Psoas muscle (tissue), 7 donors: ENCODE measurements at regions not wholly inside any gene's neighbourhood (a gene's known extent, or its start where the extent isn't known, plus 50 kb on each side); places are given as distances from the start of the nearest gene placed in this dataset.

Experiments
- ATAC-seq, 4 donors: fragments of 200-7000 bp; cut with Tn5 transposase; one replicate each; pipeline ENCODE4 v1.9.1; 2020; ENCODE audit warnings: moderate library complexity in 3 of 4, mild to moderate bottlenecking in 2 of 4
- DNase-seq, 2 donors: peaks; one replicate each; pipeline ENCODE4 v3.0.0-alpha.2; 2020
- H3K27ac ChIP-seq: fragments of 200-600 bp; one replicate; pipeline ENCODE4 v1.8.0; 2022
- H3K27me3 ChIP-seq, 3 donors: fragments of 200-600 bp in 1 of 3; one replicate each; pipeline versions ENCODE4 v1.6.1 to v1.8.0; 2013 to 2022; ENCODE audit warnings: low read length in 2 of 3, mild to moderate bottlenecking in 2 of 3, moderate library complexity in 1 of 3; ENCODE audit not compliant: insufficient read depth in 3 of 3
- H3K36me3 ChIP-seq, 2 donors: fragments of 200-600 bp in 1 of 2; one replicate each; pipeline versions ENCODE4 v1.6.1 to v1.8.0; 2013 to 2022; ENCODE audit warnings: low read depth in 1 of 2, mild to moderate bottlenecking in 1 of 2, moderate library complexity in 1 of 2; ENCODE audit not compliant: insufficient read depth in 1 of 2
- H3K4me1 ChIP-seq: fragments of 200-600 bp; one replicate; pipeline ENCODE4 v1.8.0; 2022
- H3K4me3 ChIP-seq: fragments of 200-600 bp; one replicate; pipeline ENCODE4 v1.8.0; 2022; ENCODE audit warnings: mild to moderate bottlenecking
- H3K9me3 ChIP-seq: fragments of 200-600 bp; one replicate; pipeline ENCODE4 v1.8.0; 2022
- CTCF ChIP-seq: fragments of 200-600 bp; IDR thresholded peaks from one replicate; pipeline ENCODE4 v1.8.0; 2022; ENCODE audit warnings: antibody characterized with exemption
- WGBS, 3 donors: extraction: QIAGEN DNeasy Blood & Tissue Kit; methylation state at CpG; one replicate each; pipeline versions ENCODE4 v1.1.6 to v1.1.7; 2013; 5-methylcytosine and 5-hydroxymethylcytosine counted together
- intact Hi-C, 2 donors: fragments of 100-400 bp; cut with DNase I; formaldehyde crosslinking; loops; one replicate each; pipeline versions ENCODE4 v1.11.0 to v1.14.2; 2022
- donor health status: healthy with polysubstance abuse.
- donor health status: DM: no; HTN: no; CAD: no; lungs with moderate emphysema.
- donor health status: Bipolar disorder and iron deficiency.
- donor health status: healthy.
- donor health status: DM: yes; HTN: yes; CAD: no.
- donor health status: DM: no; HTN: no; CAD: no.
- donor health status: DM: yes; HTN: yes; CAD: no.

- TF ChIP-seq CTCF, result no peak
- 91 to 94% (median 92%) methylated on average over 9 of the region's 9 CpGs for WGBS, 3 donors
- no peak overlapping the region for H3K27ac ChIP-seq
- H3K4me1 ChIP-seq, result no peaks in the 10 kb centered on the region
- H3K4me3 ChIP-seq, result no peak overlapping the region
- no peaks in the 10 kb centered on the region for H3K36me3 ChIP-seq
- no peaks in the 10 kb centered on the region for H3K27me3 ChIP-seq
- H3K9me3 ChIP-seq, result no peaks in the 10 kb centered on the region
- DNase-seq (no peak), ATAC-seq (no peak)
- intact Hi-C loops, result loop anchor here in 1 of 2 donors (10.0 kb wide), 1 partner anchor 137 kb away; the partner anchor contains the start of gene DUSP5
Measured at GRCh38 chr10:110357871-110358270, 53.2 kb upstream of the SMNDC1 start.

DNA sequence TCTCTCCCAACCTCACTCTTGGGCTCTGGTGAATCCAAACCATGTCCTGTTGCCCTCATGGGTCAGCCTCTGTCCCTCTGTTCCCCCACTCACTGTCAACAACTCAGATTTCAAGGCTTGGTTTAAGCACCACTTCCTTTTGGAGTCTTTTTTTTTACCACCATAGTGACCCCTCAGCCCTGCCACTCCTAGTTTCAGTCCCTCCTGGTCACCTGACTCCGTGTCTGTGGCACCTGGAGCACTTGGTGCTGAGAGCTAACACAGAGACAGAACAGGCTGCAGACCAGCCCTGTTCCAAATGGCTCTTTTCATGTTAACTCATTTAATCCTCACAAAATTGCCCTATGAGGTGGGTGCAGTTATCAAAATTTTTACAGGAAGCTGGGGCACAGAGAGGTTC, 53.6 kb upstream of the SMNDC1 start:
- TF ChIP-seq CTCF, result no peak
- H3K9me3 ChIP-seq, result no peaks in the 10 kb centered on the region
- H3K27ac ChIP-seq, result no peak overlapping the region
- no peak overlapping the region for H3K4me3 ChIP-seq
- intact Hi-C loops, result loop anchor here in 1 of 2 donors (10.0 kb wide), 1 partner anchor 137 kb away; the partner anchor contains the start of gene DUSP5
- no peaks in the 10 kb centered on the region for H3K4me1 ChIP-seq
- no peak for ATAC-seq
- H3K36me3 ChIP-seq, result no peaks in the 10 kb centered on the region
- H3K27me3 ChIP-seq, result no peaks in the 10 kb centered on the region
- DNase-seq, result no peak
- 85 to 94% (median 86%) methylated on average over 1 of the region's 1 CpG for WGBS, 3 donors

DNA sequence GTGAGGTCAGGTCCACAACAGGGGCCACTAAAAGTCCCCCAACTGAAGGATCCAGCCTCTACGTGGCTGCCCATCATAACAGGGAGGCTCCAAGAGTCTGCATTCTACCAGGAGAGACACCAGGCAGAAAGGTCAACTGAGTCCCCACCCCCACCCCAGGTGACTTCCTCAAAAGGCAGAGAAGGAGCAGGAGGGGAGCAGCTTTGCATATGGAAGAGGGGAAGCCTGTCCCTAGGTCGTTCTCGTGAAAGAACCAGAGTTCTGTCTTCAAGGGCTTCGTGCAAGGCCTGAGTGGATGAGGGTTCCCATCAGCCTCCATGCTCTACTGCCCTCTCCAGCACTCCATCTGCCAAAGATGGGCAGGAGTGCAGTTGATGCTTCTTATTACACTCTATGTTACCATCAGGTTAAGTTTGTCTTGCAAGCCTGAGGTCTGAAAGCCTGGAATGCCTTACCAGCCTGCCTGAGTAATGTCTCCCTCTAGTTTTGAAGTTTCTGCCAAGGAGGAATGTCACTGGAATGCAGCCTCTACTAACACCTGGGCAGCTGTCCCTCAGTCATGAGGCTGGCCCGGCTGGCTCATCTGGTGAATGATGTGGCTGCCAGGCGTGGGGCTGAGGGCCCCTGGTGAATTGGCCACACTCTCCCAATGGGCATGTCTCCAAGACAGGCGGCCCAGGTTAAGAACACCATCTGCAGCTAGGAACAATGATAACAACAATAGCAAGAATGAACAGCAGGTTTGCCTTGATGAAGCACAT, 54.3 kb upstream of the SMNDC1 start:
- WGBS, 3 donors, result 45 to 54% (median 48%) methylated on average over 7 of the region's 7 CpGs
- no peak overlapping the region for H3K27ac ChIP-seq
- intact Hi-C loops, result loop anchor here in 1 of 2 donors (10.0 kb wide), 1 partner anchor 136 kb away; the partner anchor contains the start of gene DUSP5
- no peaks in the 10 kb centered on the region for H3K9me3 ChIP-seq
- H3K27me3 ChIP-seq, result no peaks in the 10 kb centered on the region
- no peak for TF ChIP-seq CTCF
- ATAC-seq (peak in 1 of 4 donors; percentile 40), DNase-seq (no peak)
- H3K4me3 ChIP-seq, result no peak overlapping the region
- H3K36me3 ChIP-seq, result no peaks in the 10 kb centered on the region
- no peaks in the 10 kb centered on the region for H3K4me1 ChIP-seq

DNA sequence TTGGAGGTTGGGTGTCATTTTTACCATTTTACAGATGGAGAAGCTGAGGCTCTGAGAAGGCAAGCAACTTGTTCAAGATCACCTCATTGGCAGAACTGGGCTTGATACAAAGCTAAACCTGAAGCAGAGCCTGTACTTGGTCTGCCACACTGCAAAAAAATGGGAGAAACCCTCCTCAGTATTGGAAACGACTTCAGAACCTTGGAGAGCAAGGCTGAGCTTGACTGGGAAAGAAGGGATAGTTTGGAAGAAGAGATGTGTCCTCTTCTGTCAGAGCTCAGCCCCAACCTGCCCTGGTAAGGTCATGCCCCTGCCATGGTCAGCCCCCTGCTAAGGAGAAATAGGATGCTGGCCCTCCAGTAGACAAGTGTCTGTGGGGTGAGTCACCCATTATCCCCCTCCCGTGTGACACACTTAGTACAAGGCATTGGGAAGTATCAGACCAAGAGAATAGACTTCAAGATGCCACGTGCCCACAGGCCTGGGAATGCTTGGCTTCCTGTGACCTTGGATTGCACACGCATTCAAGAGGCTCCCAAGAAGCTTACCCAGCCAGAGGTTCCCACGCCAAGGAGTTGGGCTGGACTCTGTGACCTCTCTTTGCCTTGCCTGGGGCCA, 56.2 kb upstream of the SMNDC1 start:
- 76 to 80% (median 76%) methylated on average over 5 of the region's 5 CpGs for WGBS, 3 donors
- no peaks in the 10 kb centered on the region for H3K9me3 ChIP-seq
- no peaks in the 10 kb centered on the region for H3K36me3 ChIP-seq
- H3K27ac ChIP-seq, result no peak overlapping the region
- H3K4me3 ChIP-seq, result no peak overlapping the region
- H3K27me3 ChIP-seq, result no peaks in the 10 kb centered on the region
- no peaks in the 10 kb centered on the region for H3K4me1 ChIP-seq
- intact Hi-C loops, result no loop called here
- no peak for ATAC-seq
- no peak for DNase-seq
- no peak for TF ChIP-seq CTCF
